OCI-M1 (cell line): ENCODE measurements at regions not wholly inside any gene's neighbourhood (a gene's known extent, or its start where the extent isn't known, plus 50 kb on each side); places are given as distances from the start of the nearest gene placed in this dataset.

Experiments used
- DNase-seq: peaks from one replicate; lab custom pipeline; 2025; lab: John Stamatoyannopoulos, UW

- DNase-seq, result no peak
Measured at GRCh38 chr3:14337828-14338227, 64.6 kb upstream of the SLC6A6 start.

GRCh38 chr3:14338242-14338641 lies 64.2 kb upstream of the SLC6A6 start:
- DNase-seq, result no peak

- no peak for DNase-seq
Measured at GRCh38 chr3:14338898-14339458, 63.4 kb upstream of the SLC6A6 start.

GRCh38 chr3:14340960-14341708 lies 61.3 kb upstream of the SLC6A6 start:
- DNase-seq, result no peak

GRCh38 chr3:14343338-14344112 lies 58.9 kb upstream of the SLC6A6 start:
- no peak for DNase-seq

GRCh38 chr3:14344351-14344750 lies 58.1 kb upstream of the SLC6A6 start:
- DNase-seq, result no peak

GRCh38 chr3:14345496-14346150 lies 56.8 kb upstream of the SLC6A6 start:
- DNase-seq, result no peak

GRCh38 chr3:14346191-14346590 lies 56.2 kb upstream of the SLC6A6 start:
- no peak for DNase-seq

GRCh38 chr3:14346642-14347041 lies 55.8 kb upstream of the SLC6A6 start:
- DNase-seq, result no peak

GRCh38 chr3:14347110-14347509 lies 55.3 kb upstream of the SLC6A6 start:
- DNase-seq, result no peak

GRCh38 chr3:14351617-14352001 lies 50.8 kb upstream of the SLC6A6 start:
- DNase-seq, result no peak

GRCh38 chr3:14352002-14352627 lies 50.3 kb upstream of the SLC6A6 start:
- DNase-seq, result peak; percentile 74
